ENCODE measurements at regions not wholly inside any gene's neighbourhood (a gene's known extent, or its start where the extent isn't known, plus 50 kb on each side); places are given as distances from the start of the nearest gene placed in this dataset.

- H3K27me3 ChIP-seq (replicated peaks; ENCODE audit: insufficient read depth, low read depth, low read length, poor library complexity) = no peaks in the 10 kb centered on the region
- no peak overlapping the region for H3K27ac ChIP-seq (ENCODE audit: low read depth, low read length, poor library complexity, severe bottlenecking)
- H3K9me3 ChIP-seq (ENCODE audit: low read depth, low read length, poor library complexity, severe bottlenecking) = no peaks in the 10 kb centered on the region
- intact Hi-C loops (cut with micrococcal nuclease; ENCODE audit: unreplicated experiment) = no loop called here
- no TSS peak for BruUV-seq (replicated peaks)
- H3K36me3 ChIP-seq (ENCODE audit: insufficient read depth, low read length, poor library complexity, severe bottlenecking) = no peaks in the 10 kb centered on the region
- peak; percentile 31; the same call in 1 of the 2 replicates for TF ChIP-seq CTCF (conservative IDR thresholded peaks at IDR 0.05; ENCODE audit: low read depth, low read length)
- no peak for TF ChIP-seq EZH2 (IDR thresholded peaks at IDR 0.05; ENCODE audit: borderline replicate concordance, low read depth, low read length, poor library complexity, severe bottlenecking)
- H3K4me1 ChIP-seq (ENCODE audit: insufficient read depth, low read length, poor library complexity, severe bottlenecking) = no peaks in the 10 kb centered on the region
- peak; percentile 6 for DNase-seq (ENCODE audit: low spot score)
- no peak overlapping the region for H3K4me3 ChIP-seq (ENCODE audit: low read depth, low read length, poor library complexity, severe bottlenecking)
- ChIA-PET CTCF (no interaction called here), POLR2A (ENCODE audit: low non-redundant PET) (no interaction called here)
Observed at GRCh38 chr5:15383469-15383868, 116.5 kb upstream of the FBXL7 start.

DNA sequence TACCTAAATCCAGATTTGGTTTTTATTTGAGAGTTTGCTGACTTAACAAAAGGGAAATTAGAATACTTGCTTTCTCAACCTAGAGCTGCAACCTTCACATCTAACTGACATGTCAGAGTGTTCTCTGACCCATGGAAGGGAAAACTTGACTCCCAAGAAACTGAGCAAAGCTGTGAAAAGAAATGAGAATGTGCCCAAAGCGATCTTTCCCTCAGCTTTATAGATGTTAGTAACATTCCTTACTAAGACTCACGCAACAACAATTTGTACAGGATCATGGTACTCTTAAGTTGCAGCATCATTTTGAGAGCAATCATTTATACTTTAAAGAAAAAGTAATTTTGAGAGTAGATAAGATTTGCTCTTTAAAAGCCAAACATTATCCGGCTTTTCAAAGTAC is 117.0 kb upstream of the FBXL7 start:
- no peaks in the 10 kb centered on the region for H3K36me3 ChIP-seq (ENCODE audit: insufficient read depth, low read length, poor library complexity, severe bottlenecking)
- no TSS peak for BruUV-seq (replicated peaks)
- CTCF ChIA-PET = no interaction called here
- intact Hi-C loops (cut with micrococcal nuclease; ENCODE audit: unreplicated experiment) = no loop called here
- H3K27me3 ChIP-seq (replicated peaks; ENCODE audit: insufficient read depth, low read depth, low read length, poor library complexity) = no peaks in the 10 kb centered on the region
- H3K4me3 ChIP-seq (ENCODE audit: low read depth, low read length, poor library complexity, severe bottlenecking) = no peak overlapping the region
- no peak for DNase-seq (ENCODE audit: low spot score)
- no peak overlapping the region for H3K27ac ChIP-seq (ENCODE audit: low read depth, low read length, poor library complexity, severe bottlenecking)
- H3K4me1 ChIP-seq (ENCODE audit: insufficient read depth, low read length, poor library complexity, severe bottlenecking) = no peaks in the 10 kb centered on the region
- POLR2A ChIA-PET (ENCODE audit: low non-redundant PET) = no interaction called here
- H3K9me3 ChIP-seq (ENCODE audit: low read depth, low read length, poor library complexity, severe bottlenecking) = no peaks in the 10 kb centered on the region
- TF ChIP-seq EZH2 (IDR thresholded peaks at IDR 0.05; ENCODE audit: borderline replicate concordance, low read depth, low read length, poor library complexity, severe bottlenecking) (no peak), CTCF (conservative IDR thresholded peaks at IDR 0.05; ENCODE audit: low read depth, low read length) (no peak)

DNA sequence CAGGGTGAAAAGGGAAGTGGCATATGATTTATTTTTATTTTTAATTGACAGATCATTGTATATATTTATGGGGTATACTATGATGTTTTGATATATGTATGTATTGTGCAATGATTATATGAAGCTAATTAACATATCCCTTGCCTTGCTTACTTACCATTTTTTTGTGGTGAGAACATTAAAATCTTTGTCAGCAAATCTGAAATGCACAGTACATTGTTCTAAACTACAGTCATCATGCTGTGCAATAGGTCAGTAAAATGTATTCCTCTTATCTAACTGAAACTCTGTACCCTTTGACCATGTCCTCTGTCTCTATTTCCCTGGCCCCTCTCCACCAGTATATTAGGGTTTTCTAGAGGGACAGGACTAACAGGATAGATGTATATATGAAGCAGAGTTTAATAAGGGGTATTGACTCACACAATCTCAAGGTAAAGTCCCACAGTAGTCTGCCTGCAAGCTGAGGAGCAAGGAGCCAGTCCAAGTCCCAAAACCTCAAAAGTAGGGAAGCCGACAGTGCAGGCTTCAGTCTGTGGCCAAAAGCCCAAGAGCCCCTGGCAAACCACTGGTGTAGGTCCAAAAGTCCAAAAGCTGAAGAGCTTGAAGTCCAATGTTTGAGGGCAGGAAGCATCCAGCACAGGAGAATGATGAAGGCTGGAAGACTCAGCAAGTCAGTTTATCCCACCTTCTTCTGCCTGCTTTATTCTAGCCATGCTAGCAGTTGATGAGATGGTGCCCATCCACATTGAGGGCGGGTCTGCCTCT is 122.2 kb upstream of the FBXL7 start:
- TF ChIP-seq CTCF (conservative IDR thresholded peaks at IDR 0.05; ENCODE audit: low read depth, low read length) (no peak), EZH2 (IDR thresholded peaks at IDR 0.05; ENCODE audit: borderline replicate concordance, low read depth, low read length, poor library complexity, severe bottlenecking) (no peak)
- H3K27me3 ChIP-seq (replicated peaks; ENCODE audit: insufficient read depth, low read depth, low read length, poor library complexity) = no peaks in the 10 kb centered on the region
- H3K27ac ChIP-seq (ENCODE audit: low read depth, low read length, poor library complexity, severe bottlenecking) = no peak overlapping the region
- H3K36me3 ChIP-seq (ENCODE audit: insufficient read depth, low read length, poor library complexity, severe bottlenecking) = no peaks in the 10 kb centered on the region
- no peaks in the 10 kb centered on the region for H3K4me1 ChIP-seq (ENCODE audit: insufficient read depth, low read length, poor library complexity, severe bottlenecking)
- DNase-seq (ENCODE audit: low spot score) = no peak
- CTCF ChIA-PET = interaction anchor here (0.6 kb wide), 1 partner anchor 692 kb away, joined by 3 read pairs; no protein-coding TSS in a partner anchor
- BruUV-seq (replicated peaks) = no TSS peak
- intact Hi-C loops (cut with micrococcal nuclease; ENCODE audit: unreplicated experiment) = no loop called here
- no peak overlapping the region for H3K4me3 ChIP-seq (ENCODE audit: low read depth, low read length, poor library complexity, severe bottlenecking)
- no peaks in the 10 kb centered on the region for H3K9me3 ChIP-seq (ENCODE audit: low read depth, low read length, poor library complexity, severe bottlenecking)
- POLR2A ChIA-PET (ENCODE audit: low non-redundant PET) = no interaction called here
